Renal cortex interstitium (tissue), 11 donors: ENCODE measurements at regions not wholly inside any gene's neighbourhood (a gene's known extent, or its start where the extent isn't known, plus 50 kb on each side); places are given as distances from the start of the nearest gene placed in this dataset.
"Not testable (repeated sequence)": the region's sequence is repeated elsewhere in the genome, so short reads cannot be mapped to it uniquely, and the experiment has no call there.

Experiments
- DNase-seq, 11 donors: peaks; one replicate each; pipeline ENCODE4 v3.0.0-alpha.2; 2013; ENCODE audit warnings: low read depth in 9 of 11, low spot score in 4 of 11; ENCODE audit errors: extremely low read depth in 1 of 11

GRCh38 chr1:113286156-113286555, 104.2 kb upstream of the MAGI3 start:
- no peak for DNase-seq

GRCh38 chr1:113291777-113292602, 98.3 kb upstream of the MAGI3 start:
- no peak for DNase-seq

- no peak for DNase-seq
Observed at GRCh38 chr1:113292603-113293255, 97.6 kb upstream of the MAGI3 start.

- no peak for DNase-seq
Observed at GRCh38 chr1:113293256-113293626, 97.1 kb upstream of the MAGI3 start.

- DNase-seq, result no peak
Observed at GRCh38 chr1:113297749-113298148, 92.6 kb upstream of the MAGI3 start.

GRCh38 chr1:113298941-113299340, 91.4 kb upstream of the MAGI3 start:
- DNase-seq, result no peak

- no peak for DNase-seq
Observed at GRCh38 chr1:113302636-113303035, 87.7 kb upstream of the MAGI3 start.

- DNase-seq, result no peak
Observed at GRCh38 chr1:113303267-113303666, 87.0 kb upstream of the MAGI3 start.

GRCh38 chr1:113305029-113305428, 85.3 kb upstream of the MAGI3 start:
- not testable (repeated sequence) for DNase-seq

GRCh38 chr1:113307771-113308445, 82.4 kb upstream of the MAGI3 start:
- DNase-seq, result no peak

- DNase-seq, result not testable (repeated sequence)
Observed at GRCh38 chr1:113312651-113313050, 77.7 kb upstream of the MAGI3 start.

GRCh38 chr1:113314600-113314999, 75.7 kb upstream of the MAGI3 start:
- no peak for DNase-seq

GRCh38 chr1:113320272-113320671, 70.0 kb upstream of the MAGI3 start:
- no peak for DNase-seq

GRCh38 chr1:113320972-113321680, 69.2 kb upstream of the MAGI3 start:
- DNase-seq, result peak in 1 of 11 donors; percentile 5

- peak in 3 of 11 donors; percentile 9 to 26 (median 22) for DNase-seq
Observed at GRCh38 chr1:113321771-113322387, 68.4 kb upstream of the MAGI3 start.

GRCh38 chr1:113322439-113322838, 67.9 kb upstream of the MAGI3 start:
- no peak for DNase-seq

GRCh38 chr1:113325022-113325421, 65.3 kb upstream of the MAGI3 start:
- no peak for DNase-seq

- no peak for DNase-seq
Observed at GRCh38 chr1:113326976-113327375, 63.3 kb upstream of the MAGI3 start.

- DNase-seq, result no peak
Observed at GRCh38 chr1:113333056-113333455, 57.3 kb upstream of the MAGI3 start.
